Middle frontal gyrus (tissue), 1 donor: ENCODE measurements at regions not wholly inside any gene's neighbourhood (a gene's known extent, or its start where the extent isn't known, plus 50 kb on each side); places are given as distances from the start of the nearest gene placed in this dataset.
"Not testable (repeated sequence)": the region's sequence is repeated elsewhere in the genome, so short reads cannot be mapped to it uniquely, and the experiment has no call there.

ENCODE experiments used
- DNase-seq: peaks from one replicate; pipeline ENCODE4 v3.0.0-alpha.2; 2015; ENCODE audit warnings: low spot score; ENCODE audit errors: extremely low spot score

DNA sequence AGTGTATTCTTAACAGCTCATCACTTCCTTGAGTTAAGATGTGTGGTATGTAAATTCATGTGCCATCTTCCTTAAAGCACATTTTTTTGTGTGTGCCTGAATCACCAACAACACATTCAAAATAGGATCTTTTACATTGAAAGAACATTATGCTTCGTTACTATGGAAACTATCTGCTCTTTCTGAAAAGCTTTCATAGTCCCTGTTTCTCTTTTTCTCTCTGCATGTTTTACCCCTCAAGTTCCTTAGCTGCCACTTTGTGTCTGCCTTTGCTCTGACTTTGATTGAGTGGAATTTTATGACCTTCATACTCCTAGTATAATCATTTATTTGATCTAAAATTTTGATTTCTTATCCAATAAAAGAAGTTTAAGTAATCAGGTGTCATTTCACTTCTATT, 880.3 kb upstream of the FOXG1 start:
- peak; percentile 44 for DNase-seq

DNA sequence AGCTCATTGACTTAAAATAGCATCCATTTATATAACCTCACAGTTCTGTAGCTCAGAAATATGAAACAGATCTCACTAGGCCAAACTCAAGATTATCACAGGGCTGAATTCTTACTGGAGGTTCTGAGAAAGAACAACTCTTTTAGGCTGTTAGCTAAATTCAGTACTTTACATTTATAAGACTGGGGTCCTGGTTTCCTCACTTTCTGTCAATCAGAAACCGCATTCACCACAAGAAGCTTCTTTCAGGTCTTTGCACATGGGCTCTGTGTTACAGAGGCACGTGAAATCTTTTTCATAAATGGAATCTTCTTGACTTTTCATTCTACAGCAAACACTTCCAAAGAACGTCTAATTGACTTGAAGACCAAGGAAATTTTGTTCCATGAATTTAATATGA, 876.3 kb upstream of the FOXG1 start:
- DNase-seq, result no peak

DNA sequence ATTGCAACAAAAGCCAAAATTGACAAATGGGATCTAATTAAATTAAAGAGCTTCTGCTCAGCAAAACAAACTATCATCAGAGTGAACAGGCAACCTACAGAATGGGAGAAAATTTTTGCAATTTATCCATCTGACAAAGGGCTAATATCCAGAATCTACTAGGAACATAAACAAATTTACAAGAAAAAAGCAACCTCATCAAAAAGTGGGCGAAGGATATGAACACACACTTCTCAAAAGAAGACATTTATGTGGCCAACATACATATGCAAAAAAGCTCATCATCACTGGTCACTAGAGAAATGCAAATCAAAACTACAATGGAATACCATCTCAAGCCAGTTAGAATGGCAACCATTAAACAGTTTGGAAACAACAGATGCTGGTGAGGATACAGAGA, 858.1 kb upstream of the FOXG1 start:
- DNase-seq, result not testable (repeated sequence)

DNA sequence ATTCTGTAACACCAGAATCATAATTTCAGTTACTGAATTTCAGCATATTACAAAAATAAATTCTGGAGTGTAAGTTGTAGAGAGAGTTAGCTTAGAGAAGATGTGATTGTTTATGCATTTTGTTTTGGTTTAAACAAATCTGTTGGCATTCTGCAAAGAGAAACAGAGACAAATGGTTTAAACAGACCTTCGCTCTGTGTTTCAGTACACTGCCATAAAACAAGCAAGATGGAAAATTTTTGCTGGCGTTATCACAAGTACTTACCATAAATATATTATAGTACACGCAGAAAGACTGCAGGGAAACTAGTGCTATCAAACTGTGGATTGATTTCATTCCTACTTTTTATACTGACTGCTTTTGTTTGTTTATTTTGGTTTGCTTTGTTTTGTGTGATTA, 850.3 kb upstream of the FOXG1 start:
- no peak for DNase-seq

DNA sequence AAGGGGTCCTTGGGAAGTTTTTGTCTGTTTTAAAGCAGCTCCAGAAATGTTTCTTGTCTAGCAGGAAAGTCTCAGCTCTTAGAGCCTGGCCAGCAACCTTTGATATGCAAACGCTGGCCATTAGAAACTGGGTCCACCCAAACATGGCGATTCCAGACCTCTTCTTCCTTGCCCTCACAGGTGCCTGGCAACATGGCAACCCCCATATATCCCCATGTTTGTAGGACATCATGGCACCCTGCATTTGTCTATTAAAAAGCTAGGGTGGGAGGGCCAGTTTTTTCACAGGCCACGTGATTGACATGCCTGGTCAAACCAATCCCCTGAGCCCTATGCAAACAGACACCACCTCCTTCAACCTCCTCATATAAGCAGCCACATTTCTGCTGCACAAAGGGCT, 848.7 kb upstream of the FOXG1 start:
- no peak for DNase-seq

DNA sequence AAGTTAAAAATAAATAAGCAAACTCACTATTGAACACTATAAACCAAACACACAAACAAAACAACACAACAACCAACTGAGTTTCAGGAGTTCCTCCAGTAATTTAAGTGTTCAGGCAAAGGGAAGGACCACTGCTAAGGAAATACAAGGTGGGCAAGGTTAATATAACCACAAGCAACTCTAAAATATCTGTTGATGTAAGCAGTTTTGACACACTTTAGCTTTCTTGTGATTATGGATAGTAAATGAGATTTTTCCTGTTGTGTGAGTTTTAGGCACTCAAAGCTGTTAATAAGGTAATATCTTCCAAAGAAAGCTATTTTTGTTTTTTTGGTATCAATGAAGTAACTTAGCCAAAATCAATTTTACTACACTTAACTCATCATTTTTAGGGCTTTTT, 839.1 kb upstream of the FOXG1 start:
- DNase-seq, result no peak

DNA sequence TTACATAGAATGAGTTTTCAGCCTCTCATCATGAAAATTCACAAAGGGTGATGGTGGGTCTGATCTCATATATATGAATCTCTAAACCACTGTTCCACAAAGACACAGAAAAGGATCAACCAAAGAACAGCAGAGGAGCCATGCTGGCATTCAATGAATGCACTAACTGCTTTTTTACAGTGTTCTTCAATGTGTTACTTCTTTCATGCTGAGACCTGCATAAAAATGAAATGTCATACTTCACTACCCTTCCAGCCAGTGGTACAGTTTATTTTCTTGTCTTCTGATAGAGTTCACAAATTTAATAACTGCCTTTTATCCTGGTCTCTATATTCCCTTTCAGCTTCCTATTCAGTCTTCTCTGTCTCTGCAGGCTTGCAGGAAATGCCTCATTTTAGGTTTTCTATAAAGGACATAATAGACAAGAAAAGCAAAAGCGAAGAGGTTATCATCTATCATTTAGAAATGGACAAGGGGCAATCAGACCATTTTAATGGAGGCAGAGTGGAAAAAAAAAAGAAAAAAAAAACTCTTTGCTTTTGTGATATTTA, 836.7 kb upstream of the FOXG1 start:
- DNase-seq, result no peak

DNA sequence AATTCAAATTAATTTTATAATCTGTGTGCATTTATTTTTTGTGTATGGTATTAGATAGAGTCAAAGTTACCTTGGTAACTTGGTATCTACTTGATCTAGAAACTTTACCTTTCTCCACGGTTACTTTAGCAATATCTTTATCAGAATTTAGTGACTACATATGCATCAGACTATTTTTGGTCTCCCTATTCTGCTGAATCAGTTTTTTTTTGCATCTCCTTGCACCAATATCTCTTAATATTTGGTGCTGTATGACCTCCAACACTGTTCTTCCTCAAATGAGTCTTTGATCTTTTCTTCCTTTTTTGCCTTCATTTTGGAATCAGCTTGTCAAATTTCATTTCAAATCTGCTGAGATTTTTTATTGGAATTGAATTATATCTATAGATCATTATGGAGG, 828.2 kb upstream of the FOXG1 start:
- no peak for DNase-seq

DNA sequence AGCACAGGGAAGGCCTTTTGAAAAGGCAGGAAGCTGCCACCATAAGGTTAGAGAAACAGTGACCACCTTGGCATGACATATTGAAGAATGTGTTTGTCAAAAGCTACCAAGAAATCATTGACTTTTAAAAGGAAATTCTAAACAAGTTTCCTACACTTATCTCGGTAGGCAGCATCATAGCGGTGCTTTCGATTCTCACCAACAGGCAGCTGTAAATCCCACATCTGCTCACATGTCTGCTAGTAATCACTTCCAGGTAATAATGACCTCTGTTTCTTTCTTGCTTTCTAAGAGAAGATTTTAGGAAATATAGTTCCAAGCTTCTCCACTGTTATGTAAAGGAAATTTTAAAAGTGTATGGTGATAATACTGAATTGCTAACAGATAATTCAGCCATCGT, 821.1 kb upstream of the FOXG1 start:
- DNase-seq, result no peak

DNA sequence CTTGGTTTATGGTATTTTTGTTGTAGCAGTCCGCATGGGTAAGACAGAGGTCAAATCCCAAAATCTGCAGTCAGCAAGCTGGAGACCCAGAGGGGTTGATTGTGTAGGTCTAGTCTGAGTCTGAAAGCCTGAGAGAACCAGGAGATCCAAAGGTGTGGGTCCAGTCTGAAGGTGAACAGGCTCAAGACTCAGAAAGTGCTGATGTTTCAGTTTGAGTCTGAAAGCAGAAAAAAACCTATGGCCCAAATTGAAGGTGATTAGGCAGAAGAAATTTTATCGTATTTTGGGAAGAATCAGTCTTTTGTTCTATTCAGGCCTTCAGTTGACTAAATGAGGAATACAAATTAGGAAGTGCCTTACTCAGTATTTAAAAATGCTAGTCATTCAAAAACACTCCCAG, 807.8 kb upstream of the FOXG1 start:
- no peak for DNase-seq

DNA sequence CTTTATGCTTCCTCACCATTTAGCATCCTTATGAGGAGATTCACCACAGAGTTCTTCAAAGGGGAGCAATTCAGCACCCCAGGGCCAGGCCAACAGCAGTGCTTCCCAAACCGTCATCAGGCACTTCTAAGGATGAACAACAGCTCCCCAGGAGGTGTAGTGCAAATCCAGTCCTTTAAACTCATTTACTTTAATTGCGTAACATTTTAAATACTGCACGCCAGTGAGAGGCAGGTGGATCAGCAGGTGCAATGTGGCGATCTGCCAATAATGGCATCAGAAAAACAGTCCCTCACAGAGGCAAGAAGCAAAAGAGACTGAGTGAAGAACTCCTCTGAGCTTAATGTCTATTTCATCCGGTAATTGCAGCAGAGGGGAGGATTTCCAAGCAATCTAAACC, 770.9 kb upstream of the FOXG1 start:
- no peak for DNase-seq

DNA sequence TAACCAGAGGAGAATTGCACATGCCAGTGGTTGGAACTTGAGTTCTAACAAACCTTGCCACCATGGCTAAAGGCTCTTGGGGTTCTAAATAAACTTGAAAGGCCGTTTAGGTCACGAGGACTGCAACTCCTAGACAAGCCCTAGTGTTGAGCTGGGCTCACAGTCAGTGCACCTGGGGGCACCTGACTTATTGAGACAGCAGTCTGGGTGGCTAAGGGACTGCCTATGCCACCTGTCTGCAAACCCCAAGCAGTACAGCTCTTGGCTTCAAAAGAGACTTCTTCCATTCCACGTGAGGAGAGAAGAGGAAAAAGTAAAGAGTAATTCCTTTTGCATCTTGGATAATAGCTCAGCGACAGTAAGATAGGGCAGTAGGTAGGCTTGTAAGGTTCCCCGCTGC, 765.6 kb upstream of the FOXG1 start:
- no peak for DNase-seq

DNA sequence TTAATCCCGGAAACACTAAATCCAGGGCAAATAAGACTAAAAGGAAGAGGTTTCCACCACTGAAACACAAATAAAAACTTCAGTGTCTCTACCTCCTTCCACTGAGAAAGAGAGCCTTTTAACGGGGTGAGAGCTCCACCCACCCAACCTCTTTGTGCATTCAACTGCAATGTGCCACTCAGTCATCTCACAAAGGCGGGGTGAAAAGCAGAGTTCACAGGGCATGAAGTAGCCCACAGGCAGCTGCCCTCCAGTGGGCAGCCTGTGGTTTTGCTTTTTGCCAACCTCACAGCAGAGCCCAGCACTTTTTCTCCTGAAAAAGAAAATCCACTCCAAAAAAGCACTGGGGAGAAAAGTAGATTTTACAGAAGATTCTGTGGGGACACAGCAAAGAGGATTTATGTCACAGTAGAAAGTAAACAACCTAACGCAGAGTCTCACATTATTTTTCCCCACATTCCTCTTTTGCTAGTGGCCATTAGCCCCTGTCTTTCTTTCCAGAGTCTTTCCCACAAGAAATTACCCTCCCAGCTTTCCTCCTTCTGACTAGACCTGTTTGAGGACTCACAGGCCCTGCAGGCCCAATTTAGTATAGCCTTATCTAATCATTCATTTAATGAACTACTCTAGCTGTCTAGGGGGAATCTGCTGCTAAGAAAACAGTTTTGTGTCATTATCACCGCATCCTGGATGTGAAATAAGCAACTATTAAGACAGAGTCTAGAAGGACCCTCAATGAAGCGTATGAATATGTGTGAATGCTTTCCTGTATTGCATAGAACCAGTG, 753.8 kb upstream of the FOXG1 start:
- DNase-seq, result no peak

DNA sequence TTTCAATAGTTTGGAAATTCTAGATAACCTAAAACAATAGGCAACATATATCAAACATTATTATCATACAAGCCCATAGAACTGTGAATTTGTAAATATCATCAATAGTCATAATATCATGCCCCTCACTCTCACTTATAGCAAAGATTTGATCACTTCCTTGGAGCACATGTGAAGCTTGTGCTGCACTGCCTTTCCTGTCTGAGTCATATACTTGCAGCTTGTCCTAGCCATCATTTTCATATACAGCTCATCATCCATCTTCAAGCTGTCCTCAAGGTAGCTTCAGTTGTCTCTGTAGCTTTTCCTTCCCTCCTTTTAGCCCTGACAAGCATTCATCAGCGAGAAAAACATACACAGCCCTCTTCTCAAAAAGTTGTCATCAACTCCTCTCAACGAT, 746.5 kb upstream of the FOXG1 start:
- DNase-seq, result no peak

DNA sequence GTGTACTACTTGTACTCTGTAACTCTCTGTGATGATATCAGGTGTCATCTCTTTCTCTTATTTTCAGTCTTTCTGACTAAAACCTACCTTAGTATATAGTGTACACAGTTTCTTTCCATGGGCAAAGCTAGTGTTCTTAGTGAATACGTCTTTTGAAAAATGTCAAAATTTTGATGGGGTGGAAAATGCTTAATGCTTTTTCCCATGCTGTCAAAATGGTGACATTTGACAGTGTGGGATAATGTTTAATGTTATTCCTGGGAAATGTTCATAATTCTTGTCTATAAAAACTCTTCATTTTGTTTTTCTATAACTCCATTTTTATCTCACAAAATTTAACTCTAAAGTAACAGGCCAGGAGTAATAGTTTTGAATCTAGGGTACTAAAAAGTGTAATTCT, 742.7 kb upstream of the FOXG1 start:
- DNase-seq, result no peak

DNA sequence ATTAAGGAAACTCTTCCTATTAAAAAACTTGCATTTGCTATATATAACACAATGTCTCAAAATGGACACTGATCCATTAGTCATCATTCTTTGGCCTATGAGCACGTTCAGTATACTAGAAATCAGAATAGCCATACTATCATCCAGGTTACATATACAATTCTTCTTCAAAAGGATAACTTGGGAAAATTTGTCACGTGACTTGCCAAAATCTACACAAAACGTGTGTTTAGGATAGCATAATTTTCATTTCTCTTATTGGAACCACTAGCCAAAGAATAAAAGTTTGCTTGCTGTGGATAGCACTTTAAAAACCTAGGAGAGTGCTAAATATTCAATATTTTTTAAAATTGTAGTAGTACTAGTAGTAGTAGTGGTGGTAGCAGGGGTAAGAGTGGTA, 714.3 kb upstream of the FOXG1 start:
- DNase-seq, result no peak

DNA sequence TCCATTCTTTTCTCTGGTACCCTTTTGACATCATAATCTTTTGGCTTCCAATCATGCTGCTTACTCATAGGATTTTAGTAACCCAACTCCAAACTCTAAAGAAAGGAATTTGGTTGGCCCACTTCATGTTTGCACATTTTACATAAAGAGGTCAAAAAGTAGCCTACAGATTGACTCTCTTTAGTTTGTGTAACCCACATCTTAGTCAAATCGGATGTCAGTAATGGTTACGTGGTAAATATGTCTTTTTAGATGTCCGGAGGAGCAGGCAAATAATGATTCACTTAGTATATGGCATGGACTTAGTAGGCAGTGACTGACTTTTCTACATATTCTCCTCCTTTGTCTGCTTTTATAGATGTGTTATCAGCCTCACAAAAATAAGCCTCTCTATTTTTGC, 711.6 kb upstream of the FOXG1 start:
- DNase-seq, result no peak

DNA sequence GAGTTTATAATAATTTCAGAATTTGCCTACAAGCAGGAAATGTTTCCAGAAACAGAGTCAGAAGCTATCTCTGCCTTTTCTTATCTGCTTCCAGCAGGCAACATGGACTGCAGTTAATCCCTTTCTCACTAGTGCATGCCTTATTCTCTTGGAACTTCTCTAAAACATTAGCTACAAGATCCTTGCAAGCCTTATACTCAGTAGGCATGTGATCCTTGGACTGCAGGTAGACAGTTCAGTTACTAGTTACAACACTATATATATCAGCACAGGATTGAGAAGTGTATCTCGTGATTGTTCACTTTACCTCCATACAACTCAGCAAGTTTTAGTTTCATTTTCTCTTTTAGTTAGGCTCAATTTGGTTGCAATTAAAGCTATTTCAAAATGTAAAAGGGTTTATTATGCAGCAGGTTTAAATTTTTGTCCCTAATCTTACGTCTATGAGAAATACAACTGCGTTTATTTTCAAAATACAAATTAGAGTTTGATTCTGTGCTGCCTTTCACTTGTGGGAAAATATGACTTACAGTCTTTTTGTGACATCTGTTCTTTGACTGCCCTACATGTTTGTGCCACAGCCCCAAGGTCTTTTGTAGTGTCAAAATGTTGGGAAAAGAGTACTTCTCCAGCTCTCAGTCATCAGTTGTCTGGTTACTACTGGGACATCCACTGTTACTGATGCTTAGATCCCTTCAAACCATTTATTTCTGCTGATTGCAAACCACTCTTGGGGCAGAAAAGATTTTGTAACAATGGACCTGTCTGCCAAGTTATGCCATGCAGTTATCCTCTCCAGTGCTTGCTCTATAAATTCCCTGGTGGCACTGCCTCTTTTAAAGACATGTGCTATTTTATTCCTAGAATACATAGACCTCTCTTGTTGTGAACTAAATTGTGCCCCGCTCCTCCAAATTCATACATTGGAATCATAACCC, 709.0 kb upstream of the FOXG1 start:
- DNase-seq, result no peak

DNA sequence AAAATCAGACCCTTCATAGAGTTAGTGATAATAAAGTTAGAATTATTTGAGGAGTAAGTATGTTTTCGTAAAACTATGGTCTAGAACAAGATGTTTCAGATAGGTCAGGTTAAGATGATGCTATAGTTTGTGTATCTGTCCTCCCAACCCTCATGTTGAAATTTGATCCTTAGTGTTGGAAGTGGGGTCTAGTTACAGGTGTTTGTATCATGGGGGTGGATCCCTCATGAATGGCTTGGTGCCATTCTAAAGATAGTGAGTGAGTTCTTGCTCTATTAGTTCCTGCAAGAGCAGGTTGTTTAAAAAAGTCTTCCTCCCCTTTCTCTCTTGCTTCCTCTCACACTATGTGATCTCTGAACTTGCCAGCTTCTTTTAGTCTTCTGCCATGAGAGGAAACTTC, 707.3 kb upstream of the FOXG1 start:
- no peak for DNase-seq

DNA sequence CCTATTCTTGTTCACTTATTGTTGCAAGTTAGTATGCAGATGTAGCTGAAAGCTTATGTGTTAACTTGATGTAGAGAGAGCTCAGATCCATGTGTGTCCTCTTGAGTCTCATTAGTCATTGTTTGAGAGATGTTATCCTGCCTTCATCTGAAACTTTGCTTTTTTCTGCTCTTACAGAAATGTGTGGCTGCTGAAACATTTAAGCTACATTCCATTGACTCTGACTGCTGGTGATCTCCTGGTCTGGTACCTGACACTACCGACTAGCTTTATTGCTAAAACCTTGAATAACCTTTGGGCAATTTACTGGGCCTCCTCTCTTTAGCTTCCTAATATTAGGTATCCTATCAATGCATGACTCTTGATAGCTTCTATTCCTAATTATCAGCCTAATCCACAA, 705.6 kb upstream of the FOXG1 start:
- no peak for DNase-seq

DNA sequence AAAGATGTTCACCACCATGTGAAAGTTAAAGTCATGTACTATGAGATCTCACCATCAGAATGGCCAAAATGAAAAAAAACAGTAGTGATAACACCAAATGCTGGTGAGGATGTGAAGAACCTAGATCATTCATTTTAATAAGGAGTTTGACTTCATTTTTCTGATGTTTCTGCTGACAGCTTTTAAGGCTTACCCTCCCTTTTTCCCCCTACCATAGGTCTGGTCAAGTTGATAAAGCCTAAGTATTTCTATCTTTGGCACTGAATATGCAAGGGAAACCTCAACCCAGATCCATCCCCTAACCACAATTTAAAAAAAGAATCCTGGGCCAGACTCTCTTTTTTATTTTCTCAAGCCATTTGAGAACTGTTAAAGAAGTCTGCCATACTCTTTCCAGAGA, 689.6 kb upstream of the FOXG1 start:
- no peak for DNase-seq

DNA sequence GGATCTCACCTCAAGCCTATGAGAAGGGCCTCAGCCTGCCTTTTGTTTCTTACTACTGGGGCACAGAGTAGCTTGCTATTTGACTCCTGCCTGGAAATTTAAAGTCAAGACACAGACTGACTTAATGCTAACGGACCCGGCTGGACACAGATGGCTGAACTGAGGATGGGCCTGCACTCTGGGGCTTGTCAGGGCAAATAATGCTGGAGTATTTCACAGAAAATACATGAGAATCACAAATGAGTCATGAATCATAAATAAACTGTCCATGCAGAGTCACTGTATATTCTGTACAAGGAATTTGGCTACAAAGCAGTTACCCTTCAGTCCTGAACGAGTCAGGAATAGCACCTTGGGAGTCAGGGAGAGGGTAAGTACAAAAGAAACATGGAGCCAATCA, 683.2 kb upstream of the FOXG1 start:
- no peak for DNase-seq
